ENCODE measurements at regions not wholly inside any gene's neighbourhood (a gene's known extent, or its start where the extent isn't known, plus 50 kb on each side); places are given as distances from the start of the nearest gene placed in this dataset.

GRCh38 chr11:127919206-127920000 lies 668.0 kb downstream of the ETS1 start:
- no peak for DNase-seq

- DNase-seq, result no peak
Observed at GRCh38 chr11:127902382-127902781, 685.0 kb downstream of the ETS1 start.

GRCh38 chr11:127898422-127899365 lies 688.7 kb downstream of the ETS1 start:
- no peak for DNase-seq

GRCh38 chr11:127895776-127896175 lies 691.6 kb downstream of the ETS1 start:
- no peak for DNase-seq

- no peak for DNase-seq
Observed at GRCh38 chr11:127894316-127894715, 693.0 kb downstream of the ETS1 start.

GRCh38 chr11:127890030-127890615 lies 697.2 kb downstream of the ETS1 start:
- DNase-seq, result no peak

GRCh38 chr11:127888386-127888785 lies 699.0 kb downstream of the ETS1 start:
- DNase-seq, result no peak

- no peak for DNase-seq
Observed at GRCh38 chr11:127875131-127875530, 712.2 kb downstream of the ETS1 start.

- DNase-seq, result no peak
Observed at GRCh38 chr11:127873478-127873877, 713.9 kb downstream of the ETS1 start.

- DNase-seq, result no peak
Observed at GRCh38 chr11:127866109-127866508, 721.2 kb downstream of the ETS1 start.

- DNase-seq, result no peak
Observed at GRCh38 chr11:127864861-127865260, 722.5 kb downstream of the ETS1 start.

- no peak for DNase-seq
Observed at GRCh38 chr11:127862406-127862805, 725.0 kb downstream of the ETS1 start.

GRCh38 chr11:127859941-127860354 lies 727.4 kb downstream of the ETS1 start:
- no peak for DNase-seq

GRCh38 chr11:127844876-127845275 lies 742.5 kb downstream of the ETS1 start:
- no peak for DNase-seq

GRCh38 chr11:127843483-127844396 lies 743.6 kb downstream of the ETS1 start:
- DNase-seq, result peak; percentile 43

GRCh38 chr11:127825183-127825582 lies 762.2 kb downstream of the ETS1 start:
- DNase-seq, result no peak

GRCh38 chr11:127818625-127819024 lies 768.7 kb downstream of the ETS1 start:
- DNase-seq, result no peak

GRCh38 chr11:127816962-127817361 lies 770.4 kb downstream of the ETS1 start:
- no peak for DNase-seq

GRCh38 chr11:127815331-127815730 lies 772.0 kb downstream of the ETS1 start:
- DNase-seq, result no peak

- DNase-seq, result no peak
Observed at GRCh38 chr11:127806501-127806900, 780.9 kb downstream of the ETS1 start.

- DNase-seq, result no peak
Observed at GRCh38 chr11:127805771-127806170, 781.6 kb downstream of the ETS1 start.

GRCh38 chr11:127804747-127805400 lies 782.5 kb downstream of the ETS1 start:
- no peak for DNase-seq

Data from right hindlimb (tissue), 1 donor.